Mesendoderm (in vitro differentiated cells): ENCODE measurements at regions not wholly inside any gene's neighbourhood (a gene's known extent, or its start where the extent isn't known, plus 50 kb on each side); places are given as distances from the start of the nearest gene placed in this dataset. TPM values are rescaled to one million over a fixed set of nuclear protein-coding genes. Genes with fewer than 3 reads are reported as not detected.

Experiments used
- small RNA-seq: library from polyadenylated mRNA; stranded (forward); fragments of <200 nt; extraction: miRNeasy Mini kit (QIAGEN cat#:217004); gene quantifications from one replicate; pipeline ENCODE3, GENCODE V24; 2013; ENCODE audit not compliant: insufficient read depth

Small RNA genes lying in the stretch of these regions (small RNA-seq; reads per million reads assigned to genes)
- not detected for gene RNU4ATAC17P
